Activated CD4-positive, alpha-beta T cell treated with anti-CD3 and anti-CD28 coated beads, Interleukin-2, amount 10 ng/mL, durations not matched to agents 24 days and 14 days (primary cell): ENCODE measurements at regions not wholly inside any gene's neighbourhood (a gene's known extent, or its start where the extent isn't known, plus 50 kb on each side); places are given as distances from the start of the nearest gene placed in this dataset.
"Not testable (repeated sequence)": the region's sequence is repeated elsewhere in the genome, so short reads cannot be mapped to it uniquely, and the experiment has no call there.

Experiments
- DNase-seq: peaks from one replicate; pipeline ENCODE4 v3.0.0; 2022
- H3K27ac Mint-ChIP-seq: one replicate; pipeline ENCODE4 v1.8.0; 2022; ENCODE audit warnings: mild to moderate bottlenecking, mixed read lengths
- H3K27me3 Mint-ChIP-seq: one replicate; pipeline ENCODE4 v1.8.0; 2022; ENCODE audit warnings: mixed read lengths
- H3K36me3 Mint-ChIP-seq: one replicate; pipeline ENCODE4 v1.8.0; 2022; ENCODE audit warnings: low read depth, mild to moderate bottlenecking, mixed read lengths
- H3K4me1 Mint-ChIP-seq: one replicate; pipeline ENCODE4 v1.8.0; 2021; ENCODE audit warnings: mixed read lengths
- H3K4me3 Mint-ChIP-seq: one replicate; pipeline ENCODE4 v1.8.0; 2022; ENCODE audit warnings: mild to moderate bottlenecking, moderate library complexity, mixed read lengths
- H3K9me3 Mint-ChIP-seq: one replicate; pipeline ENCODE4 v1.8.0; 2021; ENCODE audit warnings: mixed read lengths
- intact Hi-C: fragments of 100-400 bp; cut with micrococcal nuclease; formaldehyde crosslinking; loops from one replicate; pipeline ENCODE4 v1.15.1; 2023

GRCh38 chr7:52189153-52189778 lies 846.2 kb upstream of the POM121L12 start:
- no peaks in the 10 kb centered on the region for H3K36me3 Mint-ChIP-seq
- no peak overlapping the region for H3K27ac Mint-ChIP-seq
- peaks cover 1% of the 10 kb centered on the region for H3K9me3 Mint-ChIP-seq
- H3K27me3 Mint-ChIP-seq = no peaks in the 10 kb centered on the region
- intact Hi-C loops = no loop called here
- no peaks in the 10 kb centered on the region for H3K4me1 Mint-ChIP-seq
- no peak overlapping the region for H3K4me3 Mint-ChIP-seq
- DNase-seq = no peak

DNA sequence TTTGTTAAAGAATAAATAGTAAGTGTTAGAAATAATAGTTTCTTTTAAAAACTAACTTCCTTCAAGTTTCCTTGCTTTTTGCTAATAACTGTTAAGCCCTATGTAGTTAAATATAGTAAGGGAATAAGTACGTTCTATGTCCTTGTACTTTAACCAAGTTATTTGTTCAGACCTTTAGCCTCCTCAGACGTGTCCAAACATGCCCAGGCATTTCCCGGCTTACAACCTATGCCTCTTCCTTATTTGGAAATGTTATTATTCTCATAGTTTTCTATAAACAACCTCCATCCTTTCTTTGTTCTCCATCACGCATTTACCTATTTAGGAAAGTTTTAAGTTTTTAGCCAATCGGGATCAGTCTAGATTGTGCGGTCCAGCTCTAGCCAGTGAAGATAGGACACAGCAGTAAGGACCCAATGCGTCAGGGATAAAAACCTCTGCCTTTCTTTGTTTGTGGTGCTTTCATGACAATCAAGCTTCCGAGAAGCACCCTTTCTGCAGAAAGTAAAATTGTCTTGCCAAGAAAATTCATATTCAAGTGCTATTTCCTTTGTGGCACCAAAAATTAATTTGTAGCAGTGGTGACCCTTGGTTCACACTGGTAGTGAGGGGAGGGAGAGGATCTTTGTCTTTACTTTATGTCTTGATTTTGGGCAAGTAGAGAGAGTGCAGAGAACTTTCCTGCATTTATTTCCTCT lies 851.3 kb upstream of the POM121L12 start:
- peaks cover 4% of the 10 kb centered on the region for H3K9me3 Mint-ChIP-seq
- H3K4me3 Mint-ChIP-seq = no peak overlapping the region
- H3K36me3 Mint-ChIP-seq = no peaks in the 10 kb centered on the region
- no peak for DNase-seq
- H3K27me3 Mint-ChIP-seq = no peaks in the 10 kb centered on the region
- no peaks in the 10 kb centered on the region for H3K4me1 Mint-ChIP-seq
- H3K27ac Mint-ChIP-seq = no peak overlapping the region
- intact Hi-C loops = no loop called here

- no peak for DNase-seq
- H3K4me1 Mint-ChIP-seq = no peaks in the 10 kb centered on the region
- no peaks in the 10 kb centered on the region for H3K27me3 Mint-ChIP-seq
- H3K27ac Mint-ChIP-seq = no peak overlapping the region
- H3K4me3 Mint-ChIP-seq = no peak overlapping the region
- H3K9me3 Mint-ChIP-seq = peaks cover 8% of the 10 kb centered on the region
- H3K36me3 Mint-ChIP-seq = no peaks in the 10 kb centered on the region
- intact Hi-C loops = no loop called here
Measured at GRCh38 chr7:52179934-52180333, 855.5 kb upstream of the POM121L12 start.

GRCh38 chr7:52168085-52168484 lies 851.5 kb upstream of the COBL start:
- peaks cover 6% of the 10 kb centered on the region for H3K9me3 Mint-ChIP-seq
- no peaks in the 10 kb centered on the region for H3K27me3 Mint-ChIP-seq
- DNase-seq = no peak
- H3K36me3 Mint-ChIP-seq = no peaks in the 10 kb centered on the region
- no peak overlapping the region for H3K27ac Mint-ChIP-seq
- H3K4me3 Mint-ChIP-seq = no peak overlapping the region
- intact Hi-C loops = no loop called here
- no peaks in the 10 kb centered on the region for H3K4me1 Mint-ChIP-seq

- H3K4me3 Mint-ChIP-seq = no peak overlapping the region
- intact Hi-C loops = no loop called here
- H3K9me3 Mint-ChIP-seq = peaks cover 3% of the 10 kb centered on the region
- no peak overlapping the region for H3K27ac Mint-ChIP-seq
- no peaks in the 10 kb centered on the region for H3K36me3 Mint-ChIP-seq
- DNase-seq = no peak
- no peaks in the 10 kb centered on the region for H3K4me1 Mint-ChIP-seq
- H3K27me3 Mint-ChIP-seq = no peaks in the 10 kb centered on the region
Measured at GRCh38 chr7:52163311-52163710, 846.7 kb upstream of the COBL start.

DNA sequence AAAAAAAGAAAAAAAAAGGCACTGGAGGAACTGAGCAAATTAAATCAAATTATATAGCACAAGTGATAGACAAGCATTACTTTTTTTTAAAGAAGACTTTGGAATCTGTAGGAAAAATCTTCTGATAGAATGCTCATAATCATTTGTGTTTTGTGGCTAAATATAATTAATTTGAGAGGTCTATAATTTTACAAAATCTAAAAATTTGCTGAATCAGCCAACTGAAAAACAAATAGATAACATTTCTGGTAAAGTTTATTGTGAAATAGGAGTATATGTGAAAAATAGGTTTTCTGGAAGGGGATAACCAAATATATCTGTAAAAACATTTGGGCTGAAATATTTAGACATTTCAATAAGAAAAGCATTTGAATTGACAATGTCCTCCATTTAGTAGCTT lies 844.9 kb upstream of the COBL start:
- intact Hi-C loops = no loop called here
- Mint-ChIP-seq H3K27me3 (no peaks in the 10 kb centered on the region), H3K9me3 (no peaks in the 10 kb centered on the region), H3K4me1 (no peaks in the 10 kb centered on the region), H3K27ac (no peak overlapping the region), H3K36me3 (no peaks in the 10 kb centered on the region), H3K4me3 (no peak overlapping the region)
- no peak for DNase-seq

- H3K36me3 Mint-ChIP-seq, H3K27ac Mint-ChIP-seq, H3K4me1 Mint-ChIP-seq, H3K4me3 Mint-ChIP-seq, DNase-seq, intact Hi-C loops, H3K27me3 Mint-ChIP-seq, H3K9me3 Mint-ChIP-seq: not testable (repeated sequence)
Measured at GRCh38 chr7:52159421-52159820, 842.8 kb upstream of the COBL start.

- Mint-ChIP-seq H3K4me3 (no peak overlapping the region), H3K27ac (no peak overlapping the region), H3K36me3 (no peaks in the 10 kb centered on the region), H3K27me3 (no peaks in the 10 kb centered on the region), H3K9me3 (no peaks in the 10 kb centered on the region), H3K4me1 (no peaks in the 10 kb centered on the region)
- no peak for DNase-seq
- intact Hi-C loops = no loop called here
Measured at GRCh38 chr7:52154382-52154781, 837.8 kb upstream of the COBL start.

- no peak overlapping the region for H3K27ac Mint-ChIP-seq
- intact Hi-C loops = no loop called here
- H3K4me3 Mint-ChIP-seq = no peak overlapping the region
- no peaks in the 10 kb centered on the region for H3K27me3 Mint-ChIP-seq
- no peaks in the 10 kb centered on the region for H3K36me3 Mint-ChIP-seq
- no peaks in the 10 kb centered on the region for H3K4me1 Mint-ChIP-seq
- DNase-seq = no peak
- H3K9me3 Mint-ChIP-seq = no peaks in the 10 kb centered on the region
Measured at GRCh38 chr7:52151559-52151958, 835.0 kb upstream of the COBL start.

GRCh38 chr7:52150952-52151351 lies 834.3 kb upstream of the COBL start:
- Mint-ChIP-seq H3K27me3 (no peaks in the 10 kb centered on the region), H3K36me3 (no peaks in the 10 kb centered on the region), H3K4me3 (no peak overlapping the region), H3K4me1 (no peaks in the 10 kb centered on the region), H3K9me3 (no peaks in the 10 kb centered on the region), H3K27ac (no peak overlapping the region)
- DNase-seq = no peak
- intact Hi-C loops = no loop called here

- H3K36me3 Mint-ChIP-seq = no peaks in the 10 kb centered on the region
- no peak overlapping the region for H3K27ac Mint-ChIP-seq
- no peaks in the 10 kb centered on the region for H3K27me3 Mint-ChIP-seq
- H3K9me3 Mint-ChIP-seq = no peaks in the 10 kb centered on the region
- no peak for DNase-seq
- no peaks in the 10 kb centered on the region for H3K4me1 Mint-ChIP-seq
- no peak overlapping the region for H3K4me3 Mint-ChIP-seq
- intact Hi-C loops = no loop called here
Measured at GRCh38 chr7:52146871-52147634, 830.4 kb upstream of the COBL start.

DNA sequence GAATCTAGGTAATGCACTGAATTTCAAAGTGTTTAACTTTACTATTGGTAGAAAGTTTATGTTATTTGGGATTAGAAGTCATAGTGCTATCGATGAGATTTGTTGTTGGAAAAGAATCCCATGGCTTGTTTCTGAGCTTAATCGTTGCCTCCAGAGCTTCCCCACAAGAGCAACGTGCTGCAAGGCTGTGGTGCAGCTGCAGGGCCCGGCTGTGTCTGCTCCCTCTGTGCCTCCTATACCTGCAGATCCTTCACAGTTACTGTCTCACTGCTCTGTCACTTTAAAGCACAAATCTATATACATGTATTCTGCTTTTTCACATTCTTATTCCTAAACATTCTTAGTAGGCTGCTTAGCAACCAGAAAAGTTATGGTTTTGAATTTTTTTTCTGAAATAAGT lies 826.6 kb upstream of the COBL start:
- intact Hi-C loops = no loop called here
- H3K4me1 Mint-ChIP-seq = no peaks in the 10 kb centered on the region
- no peak for DNase-seq
- no peak overlapping the region for H3K27ac Mint-ChIP-seq
- H3K4me3 Mint-ChIP-seq = no peak overlapping the region
- H3K27me3 Mint-ChIP-seq = no peaks in the 10 kb centered on the region
- peaks cover 10% of the 10 kb centered on the region for H3K9me3 Mint-ChIP-seq
- no peaks in the 10 kb centered on the region for H3K36me3 Mint-ChIP-seq

- H3K36me3 Mint-ChIP-seq = no peaks in the 10 kb centered on the region
- peaks cover 14% of the 10 kb centered on the region for H3K9me3 Mint-ChIP-seq
- H3K27me3 Mint-ChIP-seq = no peaks in the 10 kb centered on the region
Measured at GRCh38 chr7:52140851-52141250, 824.2 kb upstream of the COBL start.

GRCh38 chr7:52135403-52135802 lies 818.8 kb upstream of the COBL start:
- no peaks in the 10 kb centered on the region for H3K27me3 Mint-ChIP-seq
- DNase-seq = no peak
- no peaks in the 10 kb centered on the region for H3K36me3 Mint-ChIP-seq
- H3K27ac Mint-ChIP-seq = no peak overlapping the region
- no peak overlapping the region for H3K4me3 Mint-ChIP-seq
- intact Hi-C loops = no loop called here
- peaks cover 7% of the 10 kb centered on the region for H3K9me3 Mint-ChIP-seq
- H3K4me1 Mint-ChIP-seq = no peaks in the 10 kb centered on the region

More at GRCh38 chr7:52140851-52141250, 824.2 kb upstream of the COBL start:
- intact Hi-C loops = no loop called here
- H3K4me1 Mint-ChIP-seq = no peaks in the 10 kb centered on the region
- DNase-seq = no peak
- no peak overlapping the region for H3K27ac Mint-ChIP-seq
- H3K4me3 Mint-ChIP-seq = no peak overlapping the region
